ENCODE measurements at regions not wholly inside any gene's neighbourhood (a gene's known extent, or its start where the extent isn't known, plus 50 kb on each side); places are given as distances from the start of the nearest gene placed in this dataset.

DNA sequence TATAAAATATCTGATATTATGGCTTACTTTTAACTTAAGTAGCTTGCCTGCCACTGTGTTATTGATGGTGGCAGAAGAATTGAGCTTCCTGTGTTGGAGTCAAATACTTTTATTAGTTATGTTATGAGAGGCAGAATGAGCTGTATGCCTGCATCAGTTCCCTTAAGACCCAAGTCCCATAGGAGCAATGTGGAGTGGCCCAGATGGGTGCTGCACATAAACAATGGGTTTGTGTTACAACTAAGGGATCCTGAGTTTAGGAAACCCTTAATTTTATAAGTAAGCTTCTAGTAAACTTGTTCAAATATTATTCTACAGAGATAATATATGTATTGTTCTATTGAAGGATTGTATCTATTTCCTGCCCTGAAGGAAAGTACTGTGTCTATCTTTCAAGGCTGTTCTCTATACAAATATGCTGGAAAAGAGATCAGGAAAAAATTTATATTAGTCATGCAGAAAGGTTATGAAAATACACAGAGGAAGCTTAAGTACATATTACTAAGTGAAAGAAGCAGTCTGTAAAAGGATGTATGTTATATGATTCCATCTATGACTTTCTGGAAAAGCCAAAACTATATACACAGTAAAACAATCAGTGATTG lies 2018.0 kb upstream of the PCDH20 start:
- DNase-seq (ENCODE audit: low spot score), result no peak

DNA sequence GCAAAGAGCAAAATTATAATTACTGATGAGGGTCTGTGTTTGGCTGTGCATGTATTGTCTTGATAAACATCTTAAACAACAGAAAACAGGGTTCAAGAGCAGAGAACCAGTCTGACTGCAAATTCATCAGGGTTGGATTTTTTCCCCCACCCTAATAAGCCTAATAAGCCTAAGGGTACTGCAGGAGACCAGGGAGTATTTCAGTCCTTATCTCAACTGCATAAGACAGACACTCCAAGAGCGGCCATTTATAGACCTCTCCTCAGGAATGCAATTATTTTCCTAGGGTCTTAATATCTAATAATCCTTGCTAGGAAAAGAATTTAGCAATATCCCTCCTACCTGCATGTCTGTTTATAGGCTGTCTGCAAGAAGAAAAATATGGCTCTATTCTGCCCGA lies 2011.5 kb upstream of the PCDH20 start:
- no peak for DNase-seq (ENCODE audit: low spot score)

DNA sequence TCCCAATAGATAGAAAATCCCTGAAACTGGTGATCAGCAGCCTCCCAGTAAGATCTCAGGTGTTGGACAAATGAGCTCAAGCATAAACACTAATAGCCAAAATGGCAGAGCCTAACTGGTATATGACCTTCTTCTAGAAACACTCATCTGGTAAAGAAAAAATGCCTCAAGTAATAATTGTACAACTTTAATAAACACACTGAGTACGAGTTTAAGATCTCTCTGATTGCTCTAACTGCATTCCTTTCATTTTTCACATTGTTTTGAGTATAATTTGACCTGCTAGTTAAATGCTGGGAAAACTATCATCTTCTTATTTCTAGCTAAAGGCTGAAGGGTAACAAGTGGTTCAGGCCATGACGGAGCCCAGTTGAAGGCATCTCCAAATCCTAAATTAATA lies 2009.5 kb upstream of the PCDH20 start:
- DNase-seq (ENCODE audit: low spot score), result no peak

DNA sequence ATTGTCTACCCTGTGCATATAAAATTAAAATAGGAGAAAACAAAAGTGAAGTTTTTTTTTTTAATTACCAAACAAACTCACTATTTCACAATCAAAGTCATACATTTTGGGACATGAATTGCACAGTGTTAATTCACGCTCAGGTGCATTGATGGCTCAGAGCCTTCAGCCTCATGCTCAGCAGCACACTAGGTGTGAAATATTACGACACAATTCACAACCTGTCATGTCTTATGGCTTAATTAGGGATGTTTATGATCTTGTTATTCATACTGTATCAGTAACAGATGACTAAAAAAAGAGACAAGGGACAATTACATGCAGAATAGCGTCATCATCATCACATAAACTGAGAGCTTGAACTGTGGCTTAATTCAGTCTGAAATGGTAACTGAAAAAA lies 2005.5 kb upstream of the PCDH20 start:
- no peak for DNase-seq (ENCODE audit: low spot score)

DNA sequence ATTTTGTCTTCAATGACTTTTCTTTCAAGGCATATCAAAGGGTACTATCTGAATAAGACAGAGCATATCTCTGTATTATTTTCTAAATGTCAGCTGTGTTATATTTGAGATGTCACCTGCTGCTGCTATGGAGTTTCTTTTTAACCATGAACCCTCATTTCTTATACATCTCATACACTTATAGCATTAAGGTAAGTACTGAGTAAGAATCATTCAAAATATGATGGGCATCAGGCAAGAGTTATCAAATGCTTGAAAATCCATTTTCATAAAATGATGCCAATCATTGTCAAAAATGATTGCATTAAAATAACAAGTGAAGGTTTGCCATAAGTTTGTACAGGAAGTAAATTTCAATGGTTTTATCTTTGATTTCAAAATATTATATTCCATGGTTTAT lies 2005.0 kb upstream of the PCDH20 start:
- DNase-seq (ENCODE audit: low spot score), result no peak

DNA sequence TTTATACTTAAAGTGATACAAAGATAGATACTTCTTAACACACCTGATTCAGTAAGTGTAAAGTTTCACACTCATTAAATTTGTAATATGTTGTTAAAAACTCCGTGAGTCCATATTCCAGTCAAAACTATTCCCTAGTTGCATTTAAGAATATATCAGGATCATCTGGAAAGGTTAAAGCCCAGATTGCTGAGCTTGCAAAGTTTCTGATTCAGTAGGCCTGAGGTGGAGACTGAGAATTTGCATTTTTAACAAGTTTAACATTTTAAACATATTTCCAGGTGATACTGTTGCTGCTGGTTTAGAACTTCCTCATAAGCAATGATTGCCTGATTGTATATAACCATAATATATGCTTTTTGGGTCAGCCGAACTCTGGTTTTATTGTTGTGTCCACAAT lies 1998.6 kb upstream of the PCDH20 start:
- no peak for DNase-seq (ENCODE audit: low spot score)

DNA sequence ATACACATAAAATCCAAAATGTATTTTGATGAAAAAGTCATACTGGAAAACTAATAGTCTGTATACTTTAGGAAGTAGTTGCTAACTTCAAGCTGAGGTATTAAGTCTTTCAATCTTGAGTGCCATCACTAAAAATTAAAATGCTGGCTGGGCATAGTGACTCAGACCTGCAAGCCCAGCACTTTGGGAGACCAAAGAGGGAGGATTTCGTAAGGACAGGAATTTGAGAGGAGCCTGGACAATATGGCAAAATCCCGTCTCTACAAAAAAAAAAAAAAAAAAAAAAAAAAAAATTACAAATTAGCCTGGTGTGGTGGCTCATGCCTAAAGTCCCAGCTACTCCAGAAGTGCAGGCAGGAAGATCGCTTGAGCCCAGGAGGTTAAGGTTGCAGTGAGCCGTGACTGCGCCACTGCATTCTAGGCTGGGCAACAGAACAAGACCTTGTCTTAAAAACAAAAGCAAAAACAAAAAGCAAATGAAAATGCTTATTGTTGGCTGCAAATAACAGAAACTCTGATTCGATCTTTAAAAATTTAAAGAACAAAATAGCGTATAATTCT lies 1994.2 kb upstream of the PCDH20 start:
- DNase-seq (ENCODE audit: low spot score), result no peak

DNA sequence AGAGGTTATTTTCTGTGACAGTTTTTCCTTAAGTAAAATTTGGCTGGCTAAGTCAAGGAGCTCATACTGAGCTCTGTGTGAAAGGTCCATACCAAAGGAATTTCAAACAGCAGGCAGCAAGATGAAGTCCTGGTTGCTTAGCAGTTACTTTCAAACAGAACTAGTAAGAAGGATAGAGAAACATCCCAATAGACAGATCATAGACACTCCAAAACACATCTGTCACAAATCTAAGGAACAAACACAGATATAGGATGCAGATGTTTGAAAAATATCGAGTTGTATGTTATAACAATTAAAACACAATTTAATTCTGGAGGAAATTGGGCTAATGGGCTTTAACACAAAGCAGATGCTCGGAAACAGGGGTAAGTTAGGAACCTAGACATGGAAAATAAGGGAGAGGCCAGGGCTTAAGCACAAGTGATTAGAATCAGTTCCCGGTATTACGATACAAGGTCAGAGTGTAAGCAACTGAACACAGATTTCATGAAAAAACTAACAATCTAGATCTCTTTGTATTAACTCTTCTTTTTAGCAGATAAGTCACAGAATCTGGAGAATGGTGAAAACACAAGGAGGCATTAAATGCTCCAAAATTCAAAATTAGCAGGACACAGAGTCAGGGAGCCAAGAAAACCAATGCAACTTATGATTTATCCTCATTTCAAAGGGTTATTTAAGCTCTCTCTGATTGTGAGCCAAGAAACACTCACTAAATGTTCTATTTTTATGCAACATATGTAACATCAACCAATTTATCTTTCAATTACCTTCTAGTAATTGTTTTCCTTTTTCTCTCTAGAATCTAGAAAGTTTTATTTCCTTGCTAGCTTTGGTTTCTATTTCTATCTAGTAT lies 1992.9 kb upstream of the PCDH20 start:
- no peak for DNase-seq (ENCODE audit: low spot score)

DNA sequence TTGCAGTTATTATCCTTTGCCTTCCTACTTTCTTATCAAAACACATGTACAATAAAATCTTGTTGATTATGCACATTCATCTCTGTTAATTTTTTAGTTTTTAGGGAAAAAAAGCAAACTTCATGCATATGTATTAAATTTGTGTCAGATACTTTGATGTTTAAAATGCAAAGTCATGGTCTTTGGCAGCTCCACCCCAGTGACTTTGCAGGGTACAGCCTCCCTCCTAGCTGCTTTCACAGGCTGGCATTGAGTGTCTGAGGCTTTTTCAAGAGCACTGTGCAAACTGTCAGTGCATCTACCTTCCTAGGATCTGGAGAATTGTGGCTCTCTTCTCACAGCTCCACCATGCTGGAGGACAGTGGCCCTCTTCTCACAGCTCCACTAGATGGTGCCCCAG lies 1988.1 kb upstream of the PCDH20 start:
- DNase-seq (ENCODE audit: low spot score), result no peak

DNA sequence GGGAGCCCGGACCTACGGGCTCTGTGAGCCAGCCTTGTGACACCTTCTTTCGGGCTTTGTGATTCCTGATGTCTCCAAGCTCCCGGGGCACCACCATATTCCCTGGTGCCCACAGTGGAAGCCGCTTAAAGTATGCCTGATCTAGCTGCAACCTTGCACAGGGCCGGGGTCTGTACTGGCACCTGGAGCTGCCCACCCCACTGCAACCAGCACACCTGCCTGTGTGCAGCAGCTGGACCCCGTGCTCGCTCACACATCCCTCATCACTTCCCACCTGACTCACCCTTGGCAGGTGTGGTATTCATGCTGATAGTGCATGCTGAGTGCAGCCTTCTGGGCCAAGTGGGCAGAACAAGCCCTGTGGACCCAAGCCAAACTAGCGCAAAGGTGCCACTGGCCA lies 1981.1 kb upstream of the PCDH20 start:
- no peak for DNase-seq (ENCODE audit: low spot score)

DNA sequence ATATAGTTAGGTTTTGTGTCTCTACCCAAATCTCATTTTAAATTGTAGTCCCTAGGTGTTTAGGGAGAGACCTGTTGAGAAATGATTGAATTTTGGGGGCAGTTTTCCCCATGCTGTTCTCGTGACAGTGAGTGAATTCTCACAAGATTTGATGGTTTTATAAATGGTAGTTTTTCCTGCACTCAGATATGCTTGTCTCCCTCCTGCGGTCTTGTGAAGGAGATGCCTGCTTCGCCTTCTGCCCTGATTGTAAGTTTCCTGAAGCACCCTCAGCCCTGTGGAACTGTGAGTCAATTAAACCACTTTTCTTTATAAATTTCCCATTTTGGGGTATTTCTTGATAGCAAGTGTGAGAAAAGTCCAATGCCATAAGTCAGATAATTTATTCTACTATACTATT lies 1977.5 kb upstream of the PCDH20 start:
- DNase-seq (ENCODE audit: low spot score), result no peak

DNA sequence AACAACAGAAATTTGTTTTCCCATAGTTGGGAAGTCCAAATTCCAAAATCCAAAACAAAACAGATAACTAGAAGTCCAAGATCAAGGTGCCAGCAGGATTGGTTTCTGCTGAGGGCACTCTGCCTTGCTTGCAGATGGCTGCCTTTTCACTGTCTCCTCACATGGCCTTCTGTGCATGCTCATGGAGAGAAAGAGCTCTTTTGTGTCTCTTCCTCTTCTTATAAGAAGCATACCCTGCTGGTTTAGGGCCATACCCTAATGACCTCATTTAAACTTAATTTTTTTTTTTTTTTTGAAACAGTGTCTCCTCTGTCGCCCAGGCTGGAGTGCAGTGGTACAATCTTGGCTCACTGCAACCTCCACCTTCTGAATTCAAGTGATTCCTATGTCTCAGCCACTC lies 1974.1 kb upstream of the PCDH20 start:
- DNase-seq (ENCODE audit: low spot score), result no peak

DNA sequence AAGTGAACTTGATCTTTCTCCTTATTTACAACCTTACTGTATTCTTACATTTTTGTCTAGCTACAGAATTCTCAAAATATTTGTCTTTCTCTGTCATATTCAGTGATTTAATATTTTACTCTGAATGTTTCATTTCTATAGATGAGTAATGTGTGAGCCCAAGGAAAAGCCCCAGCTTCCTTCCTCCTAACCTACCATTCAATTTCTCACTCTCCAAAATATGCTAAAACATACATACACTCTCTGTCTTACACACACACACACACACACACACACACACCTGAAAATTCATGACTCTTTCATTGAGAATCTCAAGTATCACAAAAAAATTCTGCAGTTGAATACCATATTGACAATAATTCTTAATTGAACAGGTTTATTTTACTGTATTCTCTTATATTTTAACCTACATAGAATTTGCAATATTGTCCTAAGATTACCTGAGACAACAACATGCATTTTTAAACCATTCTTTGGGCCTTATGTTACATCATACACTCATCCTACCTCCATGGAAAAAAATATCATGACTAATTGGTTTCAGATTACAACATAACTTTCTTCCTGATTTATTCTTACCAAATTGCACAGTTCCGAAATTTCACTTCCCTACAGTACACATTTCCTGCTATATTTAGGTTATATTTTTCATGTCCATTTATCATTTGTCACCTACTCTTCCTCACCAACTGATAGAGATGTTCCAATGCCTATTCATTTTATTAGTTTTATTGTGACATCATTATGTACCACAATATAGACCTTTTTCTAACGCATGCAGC lies 1965.6 kb upstream of the PCDH20 start:
- DNase-seq (ENCODE audit: low spot score), result no peak

DNA sequence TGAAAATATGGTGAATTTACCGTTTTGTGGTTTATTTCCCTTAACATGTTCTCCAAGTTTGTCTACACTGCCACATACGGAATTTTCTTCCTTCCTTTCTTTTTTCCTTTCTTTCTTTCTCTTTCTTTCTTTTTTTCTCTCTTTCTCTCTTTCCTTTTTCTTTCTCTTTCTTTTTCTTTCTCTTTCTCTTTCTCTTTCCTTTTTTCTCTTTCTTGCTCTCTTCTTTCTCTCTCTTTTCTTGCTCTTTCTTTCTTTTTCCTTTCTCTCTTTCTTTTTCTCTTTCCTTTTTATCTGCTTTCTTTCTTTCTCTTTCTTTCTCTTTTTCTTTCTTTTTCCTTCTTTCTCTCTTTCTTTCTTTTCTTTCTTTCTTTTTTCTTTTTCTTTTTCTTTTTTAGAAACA lies 1962.3 kb upstream of the PCDH20 start:
- no peak for DNase-seq (ENCODE audit: low spot score)

DNA sequence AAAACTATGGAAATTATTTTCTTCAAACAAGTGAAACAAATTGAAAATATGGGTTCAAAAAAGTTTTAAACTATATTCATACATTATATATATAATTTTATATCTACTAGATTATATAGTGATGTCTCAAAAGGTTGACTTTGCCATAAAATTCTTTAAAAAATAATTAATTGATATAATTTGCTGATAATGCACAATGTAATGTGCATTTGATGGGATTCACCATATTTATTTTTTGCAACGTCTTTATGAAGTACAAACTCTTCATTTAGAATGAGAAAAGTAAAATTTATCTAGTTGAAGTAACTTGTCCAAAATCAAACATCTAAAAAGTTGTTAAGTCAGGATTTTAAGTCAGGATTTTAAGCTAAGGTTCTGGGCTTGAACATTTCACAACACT lies 1954.5 kb upstream of the PCDH20 start:
- DNase-seq (ENCODE audit: low spot score), result no peak

DNA sequence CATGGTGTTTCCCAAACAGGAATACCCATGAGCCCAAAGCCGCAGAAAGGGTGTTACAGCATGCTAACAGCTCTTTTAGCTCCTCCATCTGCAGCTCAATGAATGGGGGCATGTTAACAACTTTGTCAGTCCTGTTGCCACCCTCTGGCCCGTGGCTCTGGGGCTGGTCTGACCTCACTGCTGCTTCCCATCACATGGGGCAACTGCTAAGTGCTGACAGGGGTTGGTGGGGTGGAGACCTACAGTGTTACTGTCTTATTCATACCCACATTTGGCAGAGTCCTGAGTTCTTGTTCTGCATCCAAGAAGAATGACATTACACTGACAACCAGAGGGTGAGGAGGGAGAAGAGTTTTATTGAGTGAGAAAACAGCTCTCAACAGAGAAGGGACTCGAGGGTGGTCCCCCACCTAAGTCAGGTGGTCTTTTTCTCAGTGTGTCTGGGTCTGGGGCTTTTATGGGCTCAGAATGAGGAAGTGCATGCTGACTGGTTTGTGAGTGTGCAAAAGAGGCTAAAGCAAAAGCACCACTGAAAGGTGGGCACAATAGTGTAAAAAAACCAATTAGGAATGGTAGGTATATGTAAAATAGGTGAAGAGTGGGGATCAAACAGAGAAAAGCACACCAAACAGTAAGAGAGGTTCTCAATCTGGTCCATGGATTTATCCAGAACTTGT lies 1952.0 kb upstream of the PCDH20 start:
- no peak for DNase-seq (ENCODE audit: low spot score)

DNA sequence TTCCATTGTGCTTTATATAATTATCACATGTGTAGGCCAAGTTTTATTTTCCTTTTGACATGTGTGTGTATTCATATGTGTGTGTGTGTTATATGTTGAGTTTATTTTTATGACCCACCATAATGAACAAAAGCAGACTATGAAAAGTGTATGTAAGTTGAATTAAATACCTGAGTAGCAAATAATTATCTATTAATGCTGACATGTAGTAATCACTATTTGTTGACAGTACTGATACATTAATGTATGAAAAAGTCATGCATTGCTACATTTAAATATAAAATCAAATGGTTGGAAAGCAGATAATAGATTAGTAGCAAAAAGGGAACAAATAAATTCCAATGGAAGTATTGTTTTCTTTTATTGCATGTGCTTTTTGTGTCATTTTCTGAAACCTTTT lies 1948.5 kb upstream of the PCDH20 start:
- no peak for DNase-seq (ENCODE audit: low spot score)

DNA sequence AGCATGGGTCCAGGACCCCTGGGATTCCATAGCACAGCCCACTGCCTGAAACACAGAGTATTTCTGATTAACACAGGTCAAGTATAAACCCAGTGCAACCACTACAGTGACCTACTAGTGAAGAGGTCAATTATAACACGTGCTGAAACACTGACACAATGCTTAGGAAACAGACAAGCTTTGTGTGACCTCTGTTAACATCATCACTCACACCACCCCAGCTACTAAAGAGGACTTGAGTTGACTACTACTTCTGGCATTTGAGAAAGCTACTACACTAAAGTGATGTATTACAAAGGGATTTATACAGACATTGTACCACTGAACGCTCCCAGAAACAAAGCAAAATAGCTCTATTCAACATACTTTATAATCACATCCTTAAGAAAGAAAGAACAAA lies 1935.9 kb upstream of the PCDH20 start:
- DNase-seq (ENCODE audit: low spot score), result no peak

DNA sequence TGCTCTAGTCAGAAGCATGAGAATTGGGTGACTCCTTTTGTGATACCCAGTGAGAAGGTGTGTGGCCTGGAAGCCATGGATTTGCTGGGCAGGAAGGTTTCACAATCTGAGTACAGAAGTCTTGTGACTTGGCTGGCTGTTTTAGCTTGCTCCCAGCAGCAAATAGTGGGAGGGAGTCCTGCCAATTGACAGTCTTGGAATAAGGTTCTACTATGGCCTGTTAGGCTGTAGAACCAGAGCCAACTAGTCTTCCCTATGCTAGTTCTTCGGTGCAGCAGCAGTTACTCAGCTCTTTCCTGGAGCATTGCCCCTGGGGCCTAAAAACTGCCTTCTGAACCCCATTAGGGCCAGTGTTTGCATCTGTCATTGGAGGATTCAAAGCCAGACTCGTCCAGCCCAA lies 1935.4 kb upstream of the PCDH20 start:
- DNase-seq (ENCODE audit: low spot score), result no peak

DNA sequence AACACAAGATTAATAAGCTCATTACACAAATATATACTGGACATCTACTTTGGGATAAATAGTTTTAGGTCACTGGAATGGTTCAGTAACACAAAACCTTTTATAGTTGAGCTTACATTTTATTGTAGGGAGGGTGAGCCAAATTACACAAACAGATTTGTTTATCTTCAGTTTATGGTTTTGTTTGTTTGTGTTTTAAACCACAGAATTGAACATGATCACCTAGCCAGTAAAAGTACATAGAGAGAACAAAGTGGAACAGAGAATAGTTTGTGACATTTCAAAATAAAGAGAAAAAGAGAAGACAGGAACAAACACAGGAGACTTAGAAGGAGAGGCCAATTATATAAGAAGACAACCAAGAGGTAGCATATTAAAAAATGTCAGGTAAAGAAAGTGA lies 1930.2 kb upstream of the PCDH20 start:
- no peak for DNase-seq (ENCODE audit: low spot score)

DNA sequence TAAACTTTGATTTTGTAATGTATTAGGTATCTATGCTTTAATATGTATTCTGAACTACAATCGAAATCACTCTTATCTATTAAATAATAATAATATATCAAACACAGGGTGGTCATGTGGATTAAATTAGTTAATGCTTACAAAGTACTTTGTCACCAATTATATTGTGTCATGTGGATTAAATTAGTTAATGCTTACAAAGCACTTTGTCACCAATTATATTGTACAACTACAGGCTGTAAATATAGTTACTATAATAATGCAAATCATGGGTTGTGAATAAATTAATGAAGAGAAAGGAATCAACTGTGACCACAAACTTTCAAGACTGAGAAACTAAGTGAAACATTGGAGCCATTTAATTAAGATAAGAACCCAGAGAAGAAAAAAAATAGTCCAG lies 1929.1 kb upstream of the PCDH20 start:
- no peak for DNase-seq (ENCODE audit: low spot score)

DNA sequence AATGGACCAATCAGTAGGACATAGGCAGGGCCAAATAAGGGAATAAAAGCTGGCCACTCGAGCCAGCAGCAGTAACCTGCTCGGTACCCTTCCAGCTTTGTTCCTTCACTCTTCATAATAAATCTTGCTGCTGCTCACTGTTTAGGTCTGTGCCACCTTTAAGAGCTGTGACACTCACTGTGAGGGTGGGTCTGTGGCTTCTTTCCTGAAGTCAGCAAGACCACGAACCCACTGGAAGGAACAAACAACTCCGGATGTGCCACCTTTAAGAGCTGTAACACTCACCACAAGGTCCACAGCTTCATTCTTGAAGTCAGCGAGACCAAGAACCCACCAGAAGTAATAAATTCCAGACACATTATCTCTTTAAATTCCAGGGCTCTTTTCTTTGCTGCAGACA lies 1922.3 kb upstream of the PCDH20 start:
- no peak for DNase-seq (ENCODE audit: low spot score)
